HEK293T (cell line): ENCODE measurements at regions not wholly inside any gene's neighbourhood (a gene's known extent, or its start where the extent isn't known, plus 50 kb on each side); places are given as distances from the start of the nearest gene placed in this dataset.

Source experiments
- BHLHE40 ChIP-seq: fragments of 450-650 bp; IDR thresholded peaks from 2 replicates; pipeline ENCODE4 v1.6.1; 2016; ENCODE audit warnings: mild to moderate bottlenecking, moderate library complexity, borderline replicate concordance
- CTBP1 ChIP-seq: fragments of 450-650 bp; IDR thresholded peaks from 2 replicates; pipeline ENCODE4 v1.6.1; 2016; ENCODE audit warnings: borderline replicate concordance
- FOXA1 ChIP-seq: fragments of 450-650 bp; IDR thresholded peaks from 2 replicates; pipeline ENCODE4 v1.6.1; 2016; ENCODE audit warnings: mild to moderate bottlenecking
- FOXK2 ChIP-seq: fragments of 450-650 bp; IDR thresholded peaks from 2 replicates; pipeline ENCODE4 v1.6.1; 2016; ENCODE audit warnings: mild to moderate bottlenecking
- HDGF ChIP-seq: fragments of 450-650 bp; IDR thresholded peaks from 2 replicates; pipeline ENCODE4 v1.6.1; 2017; ENCODE audit warnings: antibody characterized with exemption, borderline replicate concordance
- LEF1 ChIP-seq: fragments of 450-650 bp; IDR thresholded peaks from 2 replicates; pipeline ENCODE4 v1.6.1; 2017; ENCODE audit warnings: mild to moderate bottlenecking, borderline replicate concordance
- PKNOX1 ChIP-seq: fragments of 450-650 bp; IDR thresholded peaks from 2 replicates; pipeline ENCODE4 v1.6.1; 2016
- SP1 ChIP-seq: fragments of 450-650 bp; IDR thresholded peaks from 2 replicates; pipeline ENCODE4 v1.6.1; 2017
- ZNF384 ChIP-seq: fragments of 450-650 bp; IDR thresholded peaks from 2 replicates; pipeline ENCODE4 v1.6.1; 2016

- TF ChIP-seq LEF1 (no peak), BHLHE40 (no peak), CTBP1 (no peak), PKNOX1 (no peak), HDGF (no peak), FOXA1 (no peak), ZNF384 (no peak), FOXK2 (no peak), SP1 (no peak)
Measured at GRCh38 chr21:16945580-16945979, 567.3 kb upstream of the CXADR start.
